Left lung (tissue), 4 donors: ENCODE measurements at regions not wholly inside any gene's neighbourhood (a gene's known extent, or its start where the extent isn't known, plus 50 kb on each side); places are given as distances from the start of the nearest gene placed in this dataset.

Source experiments
- ATAC-seq: fragments of 200-7000 bp; cut with Tn5 transposase; one replicate; pipeline ENCODE4 v1.9.1; 2020; ENCODE audit warnings: moderate library complexity
- DNase-seq, 4 donors: peaks; one replicate each; pipeline ENCODE4 v3.0.0-alpha.2; 2013 to 2020
- H3K27ac ChIP-seq, 2 donors: fragments of 200-600 bp; sonication (generic) in 1 of 2; one replicate each; pipeline versions ENCODE4 v1.5.0 to v1.8.0; 2020 to 2021
- H3K27me3 ChIP-seq, 2 donors: fragments of 200-600 bp; sonication (generic) in 1 of 2; one replicate each; pipeline versions ENCODE4 v1.5.0 to v1.8.0; 2020 to 2021
- H3K36me3 ChIP-seq, 2 donors: fragments of 200-600 bp; sonication (generic) in 1 of 2; one replicate each; pipeline versions ENCODE4 v1.5.0 to v1.8.0; 2020 to 2021
- H3K4me1 ChIP-seq, 2 donors: fragments of 200-600 bp; one replicate each; pipeline ENCODE4 v1.8.0; 2021
- H3K4me3 ChIP-seq, 2 donors: fragments of 200-600 bp; sonication (generic) in 1 of 2; one replicate each; pipeline versions ENCODE4 v1.5.0 to v1.8.0; 2020 to 2021; ENCODE audit warnings: mild to moderate bottlenecking in 1 of 2
- H3K9me3 ChIP-seq, 2 donors: fragments of 200-600 bp; sonication (generic) in 1 of 2; one replicate each; pipeline versions ENCODE4 v1.5.0 to v1.8.0; 2020 to 2021
- CTCF ChIP-seq, 2 donors: fragments of 200-600 bp; sonication (generic) in 1 of 2; IDR thresholded peaks; one replicate each; pipeline versions ENCODE4 v1.5.0 to v1.8.0; 2021; ENCODE audit warnings: antibody characterized with exemption in 2 of 2
- intact Hi-C, 2 donors: fragments of 100-400 bp; cut with DNase I; formaldehyde crosslinking; loops; one replicate each; pipeline versions ENCODE4 v1.11.2 to v1.14.2; 2022
- donor health status: DM: no; HTN: yes; CAD: no.
- donor health status: DM: no; HTN: no; CAD: no.

- Histone ChIP-seq H3K27me3 (no peaks in the 10 kb centered on the region), H3K27ac (no peak overlapping the region), H3K9me3 (no peaks in the 10 kb centered on the region), H3K36me3 (no peaks in the 10 kb centered on the region), H3K4me3 (no peak overlapping the region), H3K4me1 (peaks cover 0 to 7% of the 10 kb centered on the region in 2 donors)
- no peak for TF ChIP-seq CTCF (IDR thresholded peaks at IDR 0.05)
- intact Hi-C loops, result no loop called here
- ATAC-seq (no peak), DNase-seq (no peak)
These were observed 280.2 kb upstream of the STT3B start for GRCh38 chr3:31252216-31253185.

- peaks cover 0 to 7% of the 10 kb centered on the region in 2 donors for H3K4me1 ChIP-seq
- no peak overlapping the region for H3K4me3 ChIP-seq
- intact Hi-C loops, result no loop called here
- ATAC-seq, result no peak
- no peak overlapping the region for H3K27ac ChIP-seq
- no peaks in the 10 kb centered on the region for H3K36me3 ChIP-seq
- no peaks in the 10 kb centered on the region for H3K9me3 ChIP-seq
- DNase-seq, result no peak
- no peaks in the 10 kb centered on the region for H3K27me3 ChIP-seq
- no peak for TF ChIP-seq CTCF (IDR thresholded peaks at IDR 0.05)
These were observed 278.9 kb upstream of the STT3B start for GRCh38 chr3:31253782-31254181.

GRCh38 chr3:31254483-31254882 is 278.2 kb upstream of the STT3B start:
- Histone ChIP-seq H3K4me1 (peaks cover 0 to 7% of the 10 kb centered on the region in 2 donors), H3K27me3 (no peaks in the 10 kb centered on the region), H3K36me3 (no peaks in the 10 kb centered on the region), H3K9me3 (no peaks in the 10 kb centered on the region), H3K4me3 (no peak overlapping the region), H3K27ac (no peak overlapping the region)
- no peak for TF ChIP-seq CTCF (IDR thresholded peaks at IDR 0.05)
- intact Hi-C loops, result no loop called here
- DNase-seq (no peak), ATAC-seq (no peak)

- intact Hi-C loops, result no loop called here
- no peak for TF ChIP-seq CTCF (IDR thresholded peaks at IDR 0.05)
- Histone ChIP-seq H3K27ac (no peak overlapping the region), H3K4me1 (peaks cover 0 to 7% of the 10 kb centered on the region in 2 donors), H3K9me3 (no peaks in the 10 kb centered on the region), H3K36me3 (no peaks in the 10 kb centered on the region), H3K27me3 (no peaks in the 10 kb centered on the region), H3K4me3 (no peak overlapping the region)
- ATAC-seq (peak; percentile 90), DNase-seq (no peak)
These were observed 277.6 kb upstream of the STT3B start for GRCh38 chr3:31255007-31255581.

GRCh38 chr3:31262201-31262600 is 270.5 kb upstream of the STT3B start:
- no peak overlapping the region for H3K27ac ChIP-seq
- H3K36me3 ChIP-seq, result no peaks in the 10 kb centered on the region
- no peak overlapping the region for H3K4me3 ChIP-seq
- DNase-seq (no peak), ATAC-seq (no peak)
- peaks cover 0 to 4% of the 10 kb centered on the region in 2 donors for H3K4me1 ChIP-seq
- H3K9me3 ChIP-seq, result no peaks in the 10 kb centered on the region
- TF ChIP-seq CTCF (IDR thresholded peaks at IDR 0.05), result no peak
- intact Hi-C loops, result no loop called here
- no peaks in the 10 kb centered on the region for H3K27me3 ChIP-seq
